A673 (cell line): ENCODE measurements at regions not wholly inside any gene's neighbourhood (a gene's known extent, or its start where the extent isn't known, plus 50 kb on each side); places are given as distances from the start of the nearest gene placed in this dataset.

ENCODE experiments used
- BruUV-seq: library from RNA; stranded (reverse); fragments of 400-500 nt; replicated peaks from 2 replicates; lab custom pipeline; 2021; lab: Mats Ljungman, UMichigan
- CTCF ChIA-PET: fragments of 300-600 bp; sonication (Branson Sonifier 250); formaldehyde crosslinking; loops from one replicate; lab custom pipeline; 2022; ENCODE audit warnings: antibody characterized with exemption; lab: Charles Lee
- POLR2A ChIA-PET: fragments of 300-600 bp; sonication (Branson Sonifier 250); formaldehyde crosslinking; loops from one replicate; lab custom pipeline; 2022; ENCODE audit warnings: antibody characterized with exemption; ENCODE audit not compliant: low non-redundant PET; lab: Charles Lee
- DNase-seq: peaks from one replicate; pipeline ENCODE4 v3.0.0-alpha.2; 2015; ENCODE audit warnings: low spot score
- H3K27ac ChIP-seq: fragments of 200-600 bp; sonication (generic); 2 replicates; pipeline ENCODE4 v1.5.1; 2016; ENCODE audit warnings: mixed run types, low read depth, mild to moderate bottlenecking, mixed read lengths, antibody characterized with exemption, low read length; ENCODE audit not compliant: poor library complexity, severe bottlenecking
- H3K27me3 ChIP-seq: fragments of 200-600 bp; sonication (generic); replicated peaks from 2 replicates; pipeline ENCODE4 v1.6.1; 2017; ENCODE audit warnings: mixed run types, low read depth, mild to moderate bottlenecking, mixed read lengths, antibody characterized with exemption, low read length; ENCODE audit not compliant: insufficient read depth, poor library complexity
- H3K36me3 ChIP-seq: fragments of 200-600 bp; sonication (generic); 2 replicates; pipeline ENCODE4 v1.6.1; 2016; ENCODE audit warnings: mixed run types, mild to moderate bottlenecking, mixed read lengths, antibody characterized with exemption, low read length; ENCODE audit not compliant: insufficient read depth, poor library complexity, severe bottlenecking
- H3K4me1 ChIP-seq: fragments of 200-600 bp; sonication (generic); 2 replicates; pipeline ENCODE4 v1.6.1; 2017; ENCODE audit warnings: mixed run types, mild to moderate bottlenecking, mixed read lengths, antibody characterized with exemption, low read length; ENCODE audit not compliant: insufficient read depth, poor library complexity, severe bottlenecking
- H3K4me3 ChIP-seq: fragments of 200-600 bp; sonication (generic); 2 replicates; pipeline ENCODE4 v1.5.1; 2016; ENCODE audit warnings: low read depth, mixed run types, mild to moderate bottlenecking, mixed read lengths, low read length; ENCODE audit not compliant: poor library complexity, severe bottlenecking
- H3K9me3 ChIP-seq: fragments of 200-600 bp; sonication (generic); 2 replicates; pipeline ENCODE4 v1.6.1; 2016; ENCODE audit warnings: mixed run types, low read depth, mild to moderate bottlenecking, mixed read lengths, antibody characterized with exemption, low read length; ENCODE audit not compliant: poor library complexity, severe bottlenecking
- CTCF ChIP-seq: fragments of 300-800, 200-600 bp; sonication (generic); conservative IDR thresholded peaks from 2 replicates; pipeline ENCODE4 v1.5.1; 2017; ENCODE audit warnings: low read depth, mild to moderate bottlenecking, antibody characterized with exemption, low read length, moderate library complexity, mixed read lengths
- EZH2 ChIP-seq: fragments of 200-600 bp; sonication (generic); IDR thresholded peaks from 2 replicates; pipeline ENCODE4 v1.6.1; 2017; ENCODE audit warnings: borderline replicate concordance, low read depth, mild to moderate bottlenecking, mixed read lengths, antibody characterized with exemption, low read length; ENCODE audit not compliant: poor library complexity, severe bottlenecking
- intact Hi-C: fragments of 100-400 bp; cut with micrococcal nuclease; formaldehyde crosslinking; loops from one replicate; pipeline ENCODE4 v1.10.0; 2022; ENCODE audit not compliant: unreplicated experiment

DNA sequence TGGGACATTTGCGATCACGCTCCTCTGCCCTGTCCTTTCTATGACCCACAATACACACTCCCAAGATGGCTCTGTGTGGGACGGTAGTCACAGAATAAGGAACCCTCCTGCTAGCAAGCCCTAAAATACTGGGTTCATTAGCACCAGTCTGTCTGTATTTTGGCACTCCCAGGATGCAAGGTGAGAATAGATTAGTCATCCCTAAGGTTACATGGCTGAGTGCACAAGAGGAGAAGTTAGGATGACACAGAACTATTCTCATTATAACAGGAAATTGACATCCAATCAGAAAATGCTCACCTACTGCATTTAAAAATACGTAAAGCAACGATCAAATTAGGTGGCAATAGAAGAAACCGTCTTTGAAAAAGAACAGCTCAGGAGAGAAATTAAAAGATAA is 590.2 kb downstream of the EPHA4 start:
- intact Hi-C loops = no loop called here
- peaks cover 8% of the 10 kb centered on the region for H3K27me3 ChIP-seq
- TF ChIP-seq CTCF = no peak
- no peak for TF ChIP-seq EZH2
- no peak overlapping the region for H3K4me3 ChIP-seq
- no peaks in the 10 kb centered on the region for H3K36me3 ChIP-seq
- ChIA-PET POLR2A (no interaction called here), CTCF (no interaction called here)
- no peak for DNase-seq
- H3K27ac ChIP-seq = no peak overlapping the region
- no peaks in the 10 kb centered on the region for H3K9me3 ChIP-seq
- BruUV-seq = no TSS peak
- H3K4me1 ChIP-seq = no peaks in the 10 kb centered on the region

DNA sequence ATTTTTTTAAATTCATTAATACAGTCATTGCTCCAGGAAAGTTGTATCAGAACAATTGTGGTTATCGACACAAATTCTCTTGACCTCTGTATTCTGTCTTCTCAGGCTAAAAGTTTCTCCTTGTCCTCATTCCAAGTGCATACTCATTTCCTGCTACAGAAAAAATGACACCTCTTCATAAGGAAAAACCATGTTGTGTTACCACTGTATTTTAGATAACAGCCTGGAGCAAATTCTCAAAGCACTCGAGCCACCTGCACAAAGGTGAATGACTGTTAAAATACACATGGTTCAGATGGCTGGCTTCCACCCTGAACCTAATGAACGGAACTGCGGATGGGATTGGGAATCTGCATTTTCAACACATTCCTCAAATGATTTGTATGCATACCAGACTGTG is 586.5 kb downstream of the EPHA4 start:
- H3K4me3 ChIP-seq = no peak overlapping the region
- peaks cover 8% of the 10 kb centered on the region for H3K27me3 ChIP-seq
- no TSS peak for BruUV-seq
- intact Hi-C loops = no loop called here
- no peaks in the 10 kb centered on the region for H3K36me3 ChIP-seq
- H3K27ac ChIP-seq = no peak overlapping the region
- no peaks in the 10 kb centered on the region for H3K9me3 ChIP-seq
- DNase-seq = no peak
- no peaks in the 10 kb centered on the region for H3K4me1 ChIP-seq
- ChIA-PET POLR2A (no interaction called here), CTCF (no interaction called here)
- no peak for TF ChIP-seq EZH2
- TF ChIP-seq CTCF = no peak

DNA sequence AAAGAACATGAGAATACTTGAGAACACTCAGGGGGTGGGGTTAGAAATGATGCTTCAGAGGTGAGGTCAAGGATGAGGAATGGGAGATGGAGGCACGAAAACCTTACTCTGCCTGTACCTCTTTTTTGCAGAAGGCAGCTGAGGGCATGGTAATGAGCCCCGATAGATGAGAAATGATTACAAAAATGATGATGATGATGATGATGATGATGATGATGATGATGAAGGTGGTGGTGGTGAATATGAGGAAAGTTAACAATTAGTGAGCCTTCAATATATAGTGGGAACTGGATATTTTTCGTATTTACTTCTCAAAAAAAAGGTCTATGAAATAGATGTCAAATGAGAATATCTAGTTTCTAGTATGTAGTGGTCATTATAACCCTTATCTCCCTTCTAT is 584.3 kb downstream of the EPHA4 start:
- Histone ChIP-seq H3K27ac (no peak overlapping the region), H3K4me1 (no peaks in the 10 kb centered on the region), H3K4me3 (no peak overlapping the region), H3K9me3 (no peaks in the 10 kb centered on the region), H3K27me3 (peaks cover 8% of the 10 kb centered on the region), H3K36me3 (no peaks in the 10 kb centered on the region)
- no peak for TF ChIP-seq EZH2
- TF ChIP-seq CTCF = no peak
- CTCF ChIA-PET = no interaction called here
- BruUV-seq = no TSS peak
- no peak for DNase-seq
- intact Hi-C loops = no loop called here
- POLR2A ChIA-PET = no interaction called here
